ENCODE measurements at regions not wholly inside any gene's neighbourhood (a gene's known extent, or its start where the extent isn't known, plus 50 kb on each side); places are given as distances from the start of the nearest gene placed in this dataset.

- in situ Hi-C loops (cut with MboI) = no loop called here
- H2AFZ ChIP-seq = no peak overlapping the region
- H3F3A ChIP-seq (ENCODE audit: insufficient read depth) = no peaks in the 10 kb centered on the region
- H3K27ac ChIP-seq = no peak overlapping the region
- H3K4me3 ChIP-seq = no peak overlapping the region
- no peak overlapping the region for H3K4me2 ChIP-seq (ENCODE audit: unreplicated experiment)
- no peaks in the 10 kb centered on the region for H4K20me1 ChIP-seq (ENCODE audit: insufficient read depth)
- no peaks in the 10 kb centered on the region for H3K27me3 ChIP-seq (replicated peaks; ENCODE audit: insufficient read depth)
- no peaks in the 10 kb centered on the region for H3K36me3 ChIP-seq (ENCODE audit: low read depth)
- no peak overlapping the region for H3K9ac ChIP-seq
- no peaks in the 10 kb centered on the region for H3K9me3 ChIP-seq (ENCODE audit: low read depth)
- no peaks in the 10 kb centered on the region for H3K9me2 ChIP-seq (ENCODE audit: insufficient read depth)
- no peak for DNase-seq
- no peaks in the 10 kb centered on the region for H3K4me1 ChIP-seq (ENCODE audit: insufficient read depth)
- no peak for TF ChIP-seq EZH2 (IDR thresholded peaks at IDR 0.05; ENCODE audit: insufficient read depth, poor library complexity, severe bottlenecking)
- no peaks in the 10 kb centered on the region for H3K79me2 ChIP-seq (ENCODE audit: insufficient read depth)
These were observed 1299.1 kb downstream of the MRPL39 start for GRCh38 chr21:24308183-24308582.

GRCh38 chr21:24302400-24302799, 1304.9 kb downstream of the MRPL39 start:
- no peak for DNase-seq
- TF ChIP-seq EZH2phosphoT487 (IDR thresholded peaks at IDR 0.05; ENCODE audit: insufficient read depth, low read depth) (no peak), EZH2 (IDR thresholded peaks at IDR 0.05; ENCODE audit: insufficient read depth, poor library complexity, severe bottlenecking) (no peak)
- Histone ChIP-seq H3K36me3 (ENCODE audit: low read depth) (no peaks in the 10 kb centered on the region), H4K20me1 (ENCODE audit: insufficient read depth) (no peaks in the 10 kb centered on the region), H3K4me3 (no peak overlapping the region), H3K27ac (no peak overlapping the region), H3K27me3 (replicated peaks; ENCODE audit: insufficient read depth) (no peaks in the 10 kb centered on the region), H2AFZ (no peak overlapping the region), H3F3A (ENCODE audit: insufficient read depth) (no peaks in the 10 kb centered on the region), H3K4me1 (ENCODE audit: insufficient read depth) (no peaks in the 10 kb centered on the region), H3K9me2 (ENCODE audit: insufficient read depth) (no peaks in the 10 kb centered on the region), H3K79me2 (ENCODE audit: insufficient read depth) (no peaks in the 10 kb centered on the region), H3K9me3 (ENCODE audit: low read depth) (no peaks in the 10 kb centered on the region), H3K4me2 (ENCODE audit: unreplicated experiment) (no peak overlapping the region), H3K9ac (no peak overlapping the region)
- in situ Hi-C loops (cut with MboI) = no loop called here

GRCh38 chr21:24298040-24298439, 1309.2 kb downstream of the MRPL39 start:
- Histone ChIP-seq H3K27ac (no peak overlapping the region), H3K9me2 (ENCODE audit: insufficient read depth) (no peaks in the 10 kb centered on the region), H2AFZ (no peak overlapping the region), H3F3A (ENCODE audit: insufficient read depth) (no peaks in the 10 kb centered on the region), H3K36me3 (ENCODE audit: low read depth) (no peaks in the 10 kb centered on the region), H3K9ac (no peak overlapping the region), H3K9me3 (ENCODE audit: low read depth) (no peaks in the 10 kb centered on the region), H3K4me1 (ENCODE audit: insufficient read depth) (no peaks in the 10 kb centered on the region), H3K79me2 (ENCODE audit: insufficient read depth) (no peaks in the 10 kb centered on the region), H3K27me3 (replicated peaks; ENCODE audit: insufficient read depth) (no peaks in the 10 kb centered on the region), H4K20me1 (ENCODE audit: insufficient read depth) (no peaks in the 10 kb centered on the region), H3K4me3 (no peak overlapping the region), H3K4me2 (ENCODE audit: unreplicated experiment) (no peak overlapping the region)
- WGBS, 2 experiments (ENCODE audit: low coverage in 1 of 2, low lambda C conversion rate in 2 of 2, missing lambda C conversion rate in 2 of 2) = 46 to 50% methylated on average over 1 of the region's 1 CpG
- no peak for TF ChIP-seq EZH2 (IDR thresholded peaks at IDR 0.05; ENCODE audit: insufficient read depth, poor library complexity, severe bottlenecking)
- no peak for TF ChIP-seq EZH2phosphoT487 (IDR thresholded peaks at IDR 0.05; ENCODE audit: insufficient read depth, low read depth)
- in situ Hi-C loops (cut with MboI) = no loop called here
- DNase-seq = no peak

GRCh38 chr21:24294171-24294570, 1313.1 kb downstream of the MRPL39 start:
- WGBS, 2 experiments (ENCODE audit: low coverage in 1 of 2, low lambda C conversion rate in 2 of 2, missing lambda C conversion rate in 2 of 2) = 8 to 10% methylated on average over 2 of the region's 2 CpGs
- Histone ChIP-seq H3F3A (ENCODE audit: insufficient read depth) (no peaks in the 10 kb centered on the region), H3K36me3 (ENCODE audit: low read depth) (no peaks in the 10 kb centered on the region), H3K27ac (no peak overlapping the region), H3K4me3 (no peak overlapping the region), H3K27me3 (replicated peaks; ENCODE audit: insufficient read depth) (no peaks in the 10 kb centered on the region), H4K20me1 (ENCODE audit: insufficient read depth) (no peaks in the 10 kb centered on the region), H3K9me3 (ENCODE audit: low read depth) (no peaks in the 10 kb centered on the region), H3K9ac (no peak overlapping the region), H3K4me1 (ENCODE audit: insufficient read depth) (no peaks in the 10 kb centered on the region), H3K79me2 (ENCODE audit: insufficient read depth) (no peaks in the 10 kb centered on the region), H3K4me2 (ENCODE audit: unreplicated experiment) (no peak overlapping the region), H2AFZ (no peak overlapping the region), H3K9me2 (ENCODE audit: insufficient read depth) (no peaks in the 10 kb centered on the region)
- no peak for DNase-seq
- in situ Hi-C loops (cut with MboI) = no loop called here
- TF ChIP-seq EZH2phosphoT487 (IDR thresholded peaks at IDR 0.05; ENCODE audit: insufficient read depth, low read depth) (no peak), EZH2 (IDR thresholded peaks at IDR 0.05; ENCODE audit: insufficient read depth, poor library complexity, severe bottlenecking) (no peak)

- peaks cover 3% of the 10 kb centered on the region for H3K9me3 ChIP-seq (ENCODE audit: low read depth)
- H3K4me1 ChIP-seq (ENCODE audit: insufficient read depth) = no peaks in the 10 kb centered on the region
- no peak overlapping the region for H3K9ac ChIP-seq
- H3K27me3 ChIP-seq (replicated peaks; ENCODE audit: insufficient read depth) = no peaks in the 10 kb centered on the region
- H3K4me2 ChIP-seq (ENCODE audit: unreplicated experiment) = no peak overlapping the region
- H3K4me3 ChIP-seq = no peak overlapping the region
- in situ Hi-C loops (cut with MboI) = no loop called here
- H3F3A ChIP-seq (ENCODE audit: insufficient read depth) = no peaks in the 10 kb centered on the region
- no peaks in the 10 kb centered on the region for H3K36me3 ChIP-seq (ENCODE audit: low read depth)
- H4K20me1 ChIP-seq (ENCODE audit: insufficient read depth) = no peaks in the 10 kb centered on the region
- no peak for DNase-seq
- no peaks in the 10 kb centered on the region for H3K9me2 ChIP-seq (ENCODE audit: insufficient read depth)
- no peaks in the 10 kb centered on the region for H3K79me2 ChIP-seq (ENCODE audit: insufficient read depth)
- H3K27ac ChIP-seq = no peak overlapping the region
- WGBS, 2 experiments (ENCODE audit: low coverage in 1 of 2, low lambda C conversion rate in 2 of 2, missing lambda C conversion rate in 2 of 2) = 13 to 16% methylated on average over 6 of the region's 6 CpGs
- H2AFZ ChIP-seq = no peak overlapping the region
- TF ChIP-seq EZH2 (IDR thresholded peaks at IDR 0.05; ENCODE audit: insufficient read depth, poor library complexity, severe bottlenecking) = no peak
- no peak for TF ChIP-seq EZH2phosphoT487 (IDR thresholded peaks at IDR 0.05; ENCODE audit: insufficient read depth, low read depth)
These were observed 1317.0 kb downstream of the MRPL39 start for GRCh38 chr21:24290151-24290833.

Data from GM23248 (cell line).